Fibroblast of skin of right quadriceps (primary cell): ENCODE measurements at regions not wholly inside any gene's neighbourhood (a gene's known extent, or its start where the extent isn't known, plus 50 kb on each side); places are given as distances from the start of the nearest gene placed in this dataset.
"Not testable (repeated sequence)": the region's sequence is repeated elsewhere in the genome, so short reads cannot be mapped to it uniquely, and the experiment has no call there.

Experiments used
- DNase-seq: peaks from one replicate; pipeline ENCODE4 v3.0.0-alpha.2; 2013

DNA sequence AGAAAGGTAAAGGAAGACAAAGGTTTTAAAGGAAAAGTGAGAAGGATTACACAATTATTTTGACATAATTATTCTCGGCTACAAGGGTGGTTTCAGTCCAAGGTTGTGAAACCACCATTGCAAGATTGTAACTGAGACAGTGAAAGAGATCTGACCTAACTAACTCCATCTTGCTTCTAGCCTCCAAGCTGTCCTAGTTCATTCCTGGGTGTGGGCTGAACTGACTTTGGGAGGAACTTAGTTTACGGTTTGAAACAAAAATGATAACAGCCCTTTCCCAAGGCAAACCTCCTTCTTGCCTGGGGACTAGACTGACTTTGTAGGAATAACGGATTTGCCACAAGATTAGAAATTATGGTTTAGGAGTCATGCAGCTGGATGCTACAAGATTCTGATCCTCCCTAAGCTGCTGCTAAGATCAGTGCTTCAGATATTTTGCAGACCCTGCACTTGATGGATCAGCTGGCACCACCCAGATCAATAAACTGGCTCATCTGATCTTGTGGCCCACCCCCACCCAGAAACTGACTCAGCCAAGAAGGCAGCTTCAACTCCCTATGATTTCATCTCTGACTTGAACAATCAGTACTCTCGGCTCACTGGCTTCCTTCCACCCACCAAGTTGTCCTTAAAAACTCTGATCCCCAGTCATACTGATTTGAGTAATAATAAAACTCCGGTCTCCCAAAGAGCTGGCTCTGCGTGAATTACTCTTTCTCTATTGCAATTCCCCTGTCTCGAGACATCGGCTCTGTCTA is 57.7 kb upstream of the AADACL2 start:
- no peak for DNase-seq

DNA sequence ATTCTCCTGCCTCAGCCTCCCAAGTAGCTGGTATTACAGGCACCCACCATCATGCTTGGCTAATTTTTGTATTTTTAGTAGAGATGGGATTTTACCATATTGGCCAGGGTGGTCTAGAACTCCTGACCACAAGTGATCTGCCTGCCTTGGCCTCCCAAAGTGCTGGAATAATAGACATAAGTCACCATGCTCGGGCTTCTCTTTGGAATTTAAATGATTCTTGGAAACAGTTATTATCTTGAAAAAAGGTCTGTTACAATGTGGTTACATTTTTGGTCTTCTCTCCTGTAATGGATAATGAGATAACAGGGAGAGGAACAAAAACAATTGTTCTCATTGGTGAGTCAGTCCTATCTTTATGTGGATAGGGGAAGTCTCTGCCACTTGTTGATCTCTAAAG is 59.8 kb upstream of the AADACL2 start:
- DNase-seq, result no peak

DNA sequence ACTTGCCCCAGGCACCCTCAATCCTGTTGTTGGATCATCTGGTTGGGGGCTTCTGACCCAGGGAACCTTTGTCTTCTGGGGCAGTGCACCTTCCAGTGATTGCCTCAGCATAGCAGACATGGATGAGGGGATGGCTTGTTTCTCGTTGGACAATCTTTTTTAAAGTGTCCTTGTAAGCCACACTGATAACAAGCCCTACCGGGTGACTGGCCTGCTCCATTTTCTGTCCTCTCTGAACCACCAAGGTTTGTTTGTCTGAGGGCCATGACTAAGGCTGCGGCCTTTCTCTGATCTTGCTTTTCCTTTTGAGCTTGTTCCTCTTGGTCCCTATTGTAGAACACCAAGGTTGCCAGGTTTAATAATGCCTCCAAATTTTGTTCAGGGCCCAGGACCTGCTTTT is 66.0 kb upstream of the AADACL2 start:
- not testable (repeated sequence) for DNase-seq

DNA sequence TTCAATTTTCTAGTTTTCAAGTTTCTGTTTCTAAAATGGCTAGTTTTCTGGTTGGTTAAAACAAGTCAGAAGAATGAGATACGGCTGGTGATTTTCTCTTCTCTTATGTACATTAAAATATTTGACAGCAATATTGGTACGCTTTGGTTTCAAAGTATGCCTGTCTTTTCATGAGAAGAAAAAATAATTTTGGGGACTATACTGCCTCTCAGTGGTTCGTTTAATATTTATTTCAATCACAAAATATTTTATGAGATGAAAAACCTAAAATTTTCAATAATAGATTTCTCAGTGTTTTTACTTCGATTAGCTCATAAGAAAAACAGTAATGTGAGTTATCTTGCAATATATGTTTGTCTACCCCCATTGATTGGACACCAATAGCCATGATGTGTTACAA is 72.8 kb upstream of the AADACL2 start:
- peak; percentile 35 for DNase-seq

DNA sequence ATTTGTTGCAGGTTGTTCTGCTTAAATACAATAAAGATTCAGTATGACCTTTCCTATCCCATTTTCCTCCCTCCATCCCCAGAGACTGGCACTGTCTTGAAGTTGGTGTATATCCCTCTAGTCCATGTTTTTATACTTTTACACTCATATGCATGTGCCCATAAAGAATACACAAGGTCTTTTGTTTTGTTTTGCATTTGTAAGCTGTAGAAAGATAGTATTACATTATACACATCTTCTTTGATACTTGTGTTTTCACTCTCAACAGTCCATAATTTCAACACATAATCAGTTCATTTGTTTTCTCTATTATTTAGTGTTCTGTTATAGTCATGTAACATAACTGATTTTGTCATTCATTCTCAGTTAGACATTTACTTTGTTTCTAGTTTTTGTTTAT is 88.7 kb upstream of the AADACL2 start:
- no peak for DNase-seq

DNA sequence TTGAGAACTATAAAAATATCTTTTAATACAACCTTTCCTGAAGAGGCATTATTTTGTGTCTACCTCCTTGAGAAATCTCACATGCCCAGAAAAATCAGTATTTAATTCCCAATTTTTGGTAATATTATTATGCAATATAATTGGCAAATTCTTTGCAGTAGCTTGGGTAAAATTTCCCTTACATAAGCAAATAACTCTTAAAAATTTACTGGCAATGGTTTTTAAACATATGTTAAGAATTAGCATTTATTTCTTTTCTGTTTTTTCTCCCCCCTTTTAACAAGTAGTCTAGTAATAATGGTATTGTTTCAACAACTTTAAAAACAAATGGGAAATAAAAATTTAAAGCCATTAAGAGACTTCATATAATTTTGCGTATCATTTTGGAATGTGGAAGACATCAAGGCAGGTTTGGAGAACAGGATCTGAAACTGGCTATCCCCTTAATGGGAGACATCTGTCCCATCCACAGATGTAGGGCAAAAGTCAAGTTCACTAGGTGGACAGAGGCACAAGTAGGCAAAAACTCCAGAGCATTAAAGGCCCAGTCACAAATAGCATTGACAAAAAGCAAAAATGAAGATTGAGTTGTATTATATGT is 89.6 kb upstream of the AADACL2 start:
- DNase-seq, result no peak

DNA sequence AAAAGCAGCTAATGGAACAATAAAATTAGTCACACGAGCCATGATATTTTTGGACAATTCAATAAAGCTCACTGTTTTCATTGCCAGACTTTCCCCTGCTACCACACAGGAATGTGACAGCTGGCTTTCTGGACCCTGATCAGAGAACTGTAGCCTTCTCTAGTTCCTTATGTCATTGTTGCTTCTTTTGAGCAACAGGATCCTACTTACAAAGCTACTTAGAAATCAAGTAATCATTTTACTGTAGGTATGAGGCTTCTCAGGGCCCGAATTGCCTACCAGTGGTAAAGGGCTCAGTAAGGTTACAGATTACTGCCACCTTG is 94.3 kb upstream of the AADACL2 start:
- no peak for DNase-seq

DNA sequence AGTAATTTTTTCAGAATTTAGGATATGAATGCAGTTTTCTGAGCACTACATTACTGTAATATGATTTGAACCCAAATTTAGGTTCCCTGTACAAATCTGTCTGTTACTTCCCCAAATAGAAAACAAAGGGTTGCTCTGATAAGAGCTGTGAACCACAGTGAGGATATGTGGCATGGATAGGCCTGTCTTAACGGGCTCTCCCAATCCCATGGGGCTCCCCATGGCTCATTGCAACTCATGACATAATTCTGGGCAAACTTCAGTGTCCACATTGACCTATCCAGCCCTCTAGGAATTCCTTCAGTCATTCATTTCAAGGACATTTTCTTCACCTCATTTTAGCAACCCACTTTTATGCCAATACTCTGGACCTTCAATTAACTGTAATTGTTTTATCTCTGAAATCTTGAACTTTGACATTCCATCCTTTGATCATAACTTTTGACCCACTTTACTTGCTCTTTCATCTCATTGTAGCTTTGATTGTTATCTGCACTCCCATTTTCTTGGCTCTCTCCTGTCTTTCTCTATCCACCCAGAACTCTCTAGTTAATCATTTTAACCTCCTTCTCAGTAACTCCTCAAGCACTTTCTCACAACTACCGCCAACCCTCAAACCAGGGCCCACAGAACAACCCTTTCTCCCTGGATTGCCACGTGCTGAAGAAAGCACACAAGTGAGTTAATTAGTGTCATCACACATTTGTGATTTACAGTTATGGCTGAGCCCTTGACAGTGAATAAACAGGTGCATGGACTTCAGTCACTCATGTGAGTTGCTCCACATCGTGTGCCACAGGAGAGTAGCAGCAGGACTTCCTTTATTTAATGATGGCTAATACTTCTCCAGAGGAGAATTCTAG is 94.9 kb upstream of the AADACL2 start:
- no peak for DNase-seq

DNA sequence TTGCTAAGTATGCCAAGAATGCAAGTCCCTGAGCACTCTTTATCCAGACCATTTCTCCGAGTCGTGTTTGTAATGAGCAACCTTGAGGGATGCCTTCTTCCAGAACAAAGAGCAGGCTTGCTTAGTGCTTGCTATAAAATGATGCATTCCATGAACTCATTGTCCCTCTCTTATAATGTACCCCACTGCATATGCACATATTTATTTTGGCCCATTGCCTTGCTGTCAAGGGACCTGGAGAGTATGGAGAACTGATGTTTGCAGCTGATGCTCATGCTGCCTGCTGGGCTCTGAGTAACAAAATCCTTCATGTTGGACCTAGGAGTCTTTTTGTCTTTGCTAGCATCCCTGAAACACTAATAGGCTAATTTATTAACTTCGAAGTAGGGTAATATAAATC is 97.8 kb upstream of the AADACL2 start:
- no peak for DNase-seq

DNA sequence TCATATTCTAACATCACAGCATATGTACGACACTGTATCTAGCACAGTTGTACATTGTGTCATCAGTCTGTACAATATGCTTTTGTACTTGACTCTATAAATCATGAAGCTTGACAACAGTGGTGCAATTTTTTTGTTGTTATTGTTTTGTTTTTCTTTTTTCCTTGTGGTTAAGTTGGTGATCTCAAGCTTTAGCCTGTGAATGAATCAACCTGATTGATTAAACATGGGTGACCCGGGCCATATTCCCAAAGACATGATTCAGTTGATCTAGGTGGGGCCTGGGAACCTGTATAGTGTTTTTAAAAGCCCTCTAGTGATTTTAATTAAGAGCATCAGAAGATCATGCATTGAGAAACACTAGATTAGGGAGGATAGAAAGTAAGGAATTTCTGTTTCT is 101.8 kb upstream of the AADACL2 start:
- no peak for DNase-seq

DNA sequence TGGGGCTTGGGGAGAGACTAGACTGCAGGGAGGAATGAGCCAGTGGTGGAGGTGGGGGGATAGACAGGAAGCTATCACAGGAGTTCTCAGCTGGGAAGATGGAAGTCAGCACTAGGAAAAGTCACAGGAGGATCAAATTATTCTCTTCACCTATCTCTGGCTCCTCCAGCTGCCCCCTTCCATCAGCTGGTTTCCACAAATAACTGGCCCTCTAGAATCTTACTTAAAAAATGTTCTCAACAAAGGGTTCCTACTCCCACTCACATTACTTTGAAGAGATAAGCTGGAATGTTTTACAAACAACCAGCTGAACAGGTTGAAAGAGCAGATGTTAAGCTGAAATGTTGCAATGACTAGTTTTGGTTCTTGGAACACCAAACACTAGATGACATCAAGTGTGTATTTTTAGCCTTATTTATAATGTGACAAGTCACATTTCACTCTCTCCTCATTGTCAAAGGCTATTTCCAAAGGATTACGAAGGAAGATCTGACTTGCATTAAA is 102.7 kb upstream of the AADACL2 start:
- DNase-seq, result no peak

DNA sequence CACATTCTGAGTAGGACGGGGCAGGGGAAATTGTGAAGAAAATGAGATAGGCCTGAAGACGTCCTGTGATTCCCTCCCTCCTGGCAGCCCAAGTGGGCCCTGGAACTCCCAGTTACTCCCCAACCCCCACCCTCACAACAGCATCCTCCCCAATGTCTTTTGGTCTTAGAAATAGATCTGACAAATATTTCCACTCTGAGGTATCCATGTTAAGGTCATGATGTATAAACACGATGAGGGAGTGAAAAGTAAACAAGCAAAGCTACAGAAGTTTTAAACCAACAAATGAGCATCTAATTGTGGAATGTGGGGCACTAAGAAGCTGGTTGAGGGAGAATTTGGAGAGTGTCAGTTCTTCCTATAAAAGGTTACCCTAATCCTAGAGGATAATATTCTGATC is 103.7 kb upstream of the AADACL2 start:
- DNase-seq, result peak; percentile 10

DNA sequence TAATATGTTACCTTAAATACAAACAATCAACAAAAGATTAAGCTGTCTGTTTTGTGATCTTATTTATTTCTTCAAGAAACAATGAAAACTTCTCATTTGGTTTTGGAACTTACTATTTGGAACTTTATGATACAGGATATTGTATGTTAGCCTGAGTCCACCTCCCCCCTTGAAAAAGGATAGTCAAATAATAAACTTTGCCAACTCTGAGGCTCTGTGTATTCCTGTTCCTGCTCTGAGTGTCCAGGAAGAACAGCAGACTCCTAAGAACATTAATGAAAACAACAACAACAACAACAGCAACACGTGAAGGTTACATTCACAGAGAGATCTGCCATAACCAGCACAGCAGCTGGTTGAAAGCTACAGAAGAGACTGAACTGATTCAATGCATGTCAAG is 108.1 kb upstream of the AADACL2 start:
- DNase-seq, result no peak

DNA sequence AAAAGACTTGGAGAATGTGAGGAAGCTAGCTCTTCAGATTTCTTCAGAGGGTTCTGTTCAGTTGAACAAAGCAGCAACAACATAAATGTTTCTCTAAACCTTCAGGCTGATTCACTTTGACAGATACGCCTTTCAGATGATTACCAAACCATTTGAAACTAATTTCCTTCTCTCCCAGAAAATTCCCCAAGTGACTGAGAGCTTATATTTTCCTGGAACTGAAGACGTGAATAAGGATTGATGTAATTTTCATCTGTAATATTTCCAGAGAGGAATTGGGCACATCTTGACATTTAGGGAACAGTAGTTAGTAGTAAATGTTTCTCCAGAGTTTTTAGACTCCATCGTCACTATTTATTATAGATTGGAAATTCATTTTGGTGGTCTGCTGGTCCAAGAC is 108.6 kb upstream of the AADACL2 start:
- DNase-seq, result peak; percentile 13

DNA sequence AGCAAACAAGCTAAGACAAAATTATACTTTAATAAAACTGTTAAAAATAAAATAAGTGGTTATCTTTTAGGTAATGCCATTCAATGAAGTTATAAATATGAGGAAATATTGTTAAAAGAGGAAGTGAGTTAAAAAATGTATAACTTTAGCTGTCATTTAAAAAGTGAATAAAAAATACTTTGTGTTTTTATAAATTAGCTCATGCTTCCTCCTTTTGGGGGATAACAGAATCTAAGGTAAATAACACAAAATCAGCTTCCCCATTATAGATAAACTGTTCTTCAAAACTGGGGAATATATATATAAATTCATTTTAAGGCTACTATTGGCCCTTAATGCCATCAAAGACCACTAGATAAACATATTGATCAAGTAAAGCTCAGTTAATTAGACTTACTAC is 113.7 kb upstream of the AADACL2 start:
- DNase-seq, result no peak

DNA sequence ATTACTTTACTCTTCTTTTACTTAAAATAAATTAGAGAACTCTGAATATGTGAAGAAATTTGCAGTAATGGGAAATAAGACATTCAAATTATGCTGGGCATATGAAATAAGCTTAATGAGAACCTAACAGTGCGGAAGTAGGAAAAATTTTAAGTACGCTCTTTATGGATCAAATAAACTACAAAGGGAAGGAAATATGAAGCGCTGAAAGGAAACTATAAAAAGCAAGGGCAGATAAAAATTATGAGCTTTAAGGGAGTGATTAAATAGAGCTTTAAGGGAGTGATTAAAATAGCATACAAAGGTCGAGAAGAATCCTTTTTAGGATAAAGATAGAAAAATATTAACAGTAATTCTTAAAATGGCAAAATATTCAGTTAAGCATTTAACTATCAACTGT is 118.3 kb upstream of the AADACL2 start:
- no peak for DNase-seq

DNA sequence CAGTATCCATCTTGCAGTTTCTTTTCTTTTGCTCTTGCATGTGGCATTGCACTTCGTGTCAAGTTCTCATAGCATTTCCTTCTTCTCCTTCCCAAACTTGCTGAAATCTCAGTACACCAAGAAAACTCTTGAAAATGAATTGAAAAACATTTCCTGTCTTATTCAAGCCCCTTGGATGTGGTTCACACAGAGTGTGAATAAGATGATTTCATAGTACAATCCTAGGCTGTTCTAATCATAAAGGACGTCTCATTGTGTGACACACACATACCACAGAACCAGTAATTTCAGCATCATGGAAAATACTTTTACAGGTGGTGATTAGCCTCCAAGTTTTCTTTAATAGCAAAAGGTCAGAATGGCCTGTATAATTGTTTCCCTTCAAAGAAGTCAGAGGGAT is 121.6 kb upstream of the AADACL2 start:
- no peak for DNase-seq

DNA sequence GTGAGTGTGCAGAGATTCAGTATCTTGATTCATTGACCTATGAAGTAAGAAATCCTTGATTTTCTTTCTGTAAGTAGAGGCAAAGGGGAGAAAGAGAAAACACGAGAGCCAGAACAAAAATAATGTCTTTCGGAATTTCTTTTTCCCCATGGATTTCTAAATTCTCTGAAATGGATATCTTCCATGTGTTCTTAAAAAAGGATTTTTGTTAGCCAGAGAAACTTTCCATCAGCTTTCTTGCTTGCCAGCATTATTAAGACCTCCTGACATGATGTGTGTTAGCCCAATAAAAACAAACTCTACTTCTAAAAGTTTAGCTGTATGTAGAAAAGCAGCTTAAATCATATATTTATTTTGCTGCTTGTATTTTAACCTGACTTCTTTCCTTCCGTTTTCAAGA is 122.3 kb upstream of the AADACL2 start:
- DNase-seq, result no peak

DNA sequence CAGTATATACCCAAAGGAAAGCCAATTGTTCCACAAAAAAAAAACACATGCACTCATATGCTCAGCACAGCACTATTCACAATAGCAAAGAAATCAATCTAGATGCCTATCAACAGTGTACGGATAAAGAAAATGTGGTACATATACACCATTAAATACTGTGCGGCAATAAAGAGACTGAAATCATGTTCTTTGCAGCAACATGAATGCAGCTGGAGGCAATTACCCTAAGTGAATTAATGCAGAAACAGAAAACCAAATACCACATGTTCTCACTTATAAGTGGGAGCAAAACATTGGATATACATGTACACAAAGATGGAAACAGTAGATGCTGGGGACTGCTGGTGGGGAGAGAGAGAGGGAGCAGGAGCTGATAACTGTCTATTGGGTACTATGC is 124.2 kb upstream of the AADACL2 start:
- no peak for DNase-seq

DNA sequence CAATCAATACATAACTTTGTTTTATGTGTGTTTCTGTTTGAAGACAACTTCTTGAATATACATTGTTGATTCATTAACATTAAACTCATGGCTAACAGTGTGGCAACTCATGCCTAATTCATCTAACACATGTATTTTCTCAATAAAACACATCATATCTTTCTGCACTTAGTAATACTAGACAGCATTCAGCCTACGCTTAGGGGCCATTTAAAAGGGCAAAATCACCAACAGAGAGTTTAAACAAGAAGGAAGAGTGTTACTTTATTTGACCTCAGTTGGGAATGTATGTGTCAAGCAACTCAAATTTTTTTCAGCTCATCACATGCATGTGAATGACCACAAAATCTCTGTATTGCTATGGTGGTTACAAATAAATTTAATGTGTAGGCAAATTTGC is 128.8 kb upstream of the AADACL2 start:
- peak; percentile 31 for DNase-seq

DNA sequence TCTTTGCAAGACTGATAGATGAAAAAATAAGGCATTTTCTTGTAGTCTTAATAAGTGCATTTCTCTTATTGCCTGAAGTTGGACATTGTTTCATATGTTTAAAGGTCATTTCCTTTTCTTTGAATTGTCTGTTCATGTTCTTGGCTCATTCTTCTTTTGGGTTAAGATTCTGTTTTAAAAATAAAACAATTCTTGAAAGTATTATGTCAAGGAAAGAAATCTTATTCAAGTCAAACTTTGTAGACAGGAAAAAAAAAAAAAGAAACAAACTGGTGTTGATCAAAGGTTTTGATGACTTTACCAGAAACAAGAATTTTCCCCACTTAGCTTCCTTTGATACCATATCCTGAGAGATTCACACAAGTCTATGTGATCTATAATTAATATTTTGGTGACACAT is 132.9 kb upstream of the AADACL2 start:
- DNase-seq, result no peak

DNA sequence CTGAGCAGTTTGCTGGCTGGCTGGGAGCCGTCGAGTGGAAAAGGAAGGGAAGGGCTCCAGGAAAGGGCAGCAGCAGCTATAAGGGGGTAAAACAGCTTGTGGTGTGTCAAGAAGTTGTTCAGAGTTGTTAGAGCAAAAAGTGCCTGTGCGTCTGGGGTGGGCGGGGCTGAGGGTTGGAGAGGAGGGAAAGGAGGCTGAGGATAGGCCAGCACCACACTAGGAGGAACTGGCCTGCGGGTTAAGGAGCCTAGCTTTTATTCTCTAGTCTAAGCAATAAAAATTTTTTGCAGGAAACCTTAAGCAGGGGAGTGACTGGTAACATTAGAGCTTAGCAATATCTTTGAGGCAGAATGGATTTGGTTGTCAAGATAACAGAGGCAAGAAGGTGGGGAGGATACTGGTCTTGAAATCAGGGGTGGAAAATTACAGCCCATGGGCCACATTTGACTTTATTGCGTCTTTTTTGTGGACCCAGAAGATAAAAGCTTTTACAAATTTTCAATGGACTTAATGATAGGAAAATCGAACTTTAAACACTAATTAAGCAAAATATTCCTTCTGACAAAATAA is 134.5 kb upstream of the AADACL2 start:
- DNase-seq, result no peak

DNA sequence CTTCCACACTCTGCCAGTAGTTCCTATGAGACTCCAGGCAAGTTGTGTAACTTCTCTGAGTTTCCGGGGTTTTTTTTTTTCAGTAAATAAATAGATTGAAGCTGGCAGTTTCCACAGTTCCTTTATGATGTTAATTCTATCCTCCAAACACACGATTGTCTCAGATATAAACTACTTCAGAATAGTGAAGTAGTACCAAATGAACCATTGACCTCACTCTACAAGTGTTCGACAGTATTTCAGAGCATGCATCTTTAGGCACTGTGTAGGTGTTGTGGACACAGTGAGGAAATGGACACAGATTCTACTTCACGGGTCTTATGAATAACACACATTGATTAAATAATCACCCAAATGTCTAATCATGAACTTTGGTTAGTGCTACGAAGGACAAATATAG is 136.1 kb upstream of the IGSF10 start:
- DNase-seq, result no peak

DNA sequence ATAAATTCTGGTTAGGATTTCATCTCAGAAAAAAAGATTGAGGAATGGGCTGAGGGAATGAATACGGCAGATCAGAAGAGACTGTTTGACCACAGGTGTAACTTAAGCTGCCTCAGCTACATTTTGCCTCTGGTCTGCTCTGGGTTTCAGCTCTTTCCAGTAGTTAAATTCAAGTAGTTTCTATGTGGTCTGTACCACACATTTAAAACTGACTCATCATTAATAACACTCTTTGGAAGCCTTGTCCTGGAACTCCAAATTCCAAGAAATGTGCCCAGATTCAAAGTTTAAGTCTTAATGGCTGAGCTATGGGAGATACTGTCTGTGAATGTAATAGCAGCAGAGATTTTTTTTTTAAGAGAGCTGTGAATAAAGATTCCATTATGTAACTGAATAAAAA is 133.1 kb upstream of the IGSF10 start:
- peak; percentile 57 for DNase-seq
